AG10803 (cell line): ENCODE measurements at regions not wholly inside any gene's neighbourhood (a gene's known extent, or its start where the extent isn't known, plus 50 kb on each side); places are given as distances from the start of the nearest gene placed in this dataset.

Experiments used
- DNase-seq: peaks from one replicate; pipeline ENCODE4 v3.0.0; 2010; ENCODE audit warnings: low read depth
- H3K4me3 ChIP-seq: 2 replicates; pipeline ENCODE4 v1.5.1; 2011; ENCODE audit warnings: mild to moderate bottlenecking, low read length, control low read depth
- TF ChIP-seq, protein P1 (sequence below): conservative IDR thresholded peaks from 2 replicates; pipeline ENCODE4 v1.5.1; 2011; ENCODE audit warnings: mild to moderate bottlenecking, low read length, control low read depth, inconsistent platforms

GRCh38 chr3:8283193-8283592 lies 218.4 kb upstream of the LMCD1 start:
- DNase-seq, result no peak
- no peak overlapping the region for H3K4me3 ChIP-seq
- TF ChIP-seq, protein P1, sequence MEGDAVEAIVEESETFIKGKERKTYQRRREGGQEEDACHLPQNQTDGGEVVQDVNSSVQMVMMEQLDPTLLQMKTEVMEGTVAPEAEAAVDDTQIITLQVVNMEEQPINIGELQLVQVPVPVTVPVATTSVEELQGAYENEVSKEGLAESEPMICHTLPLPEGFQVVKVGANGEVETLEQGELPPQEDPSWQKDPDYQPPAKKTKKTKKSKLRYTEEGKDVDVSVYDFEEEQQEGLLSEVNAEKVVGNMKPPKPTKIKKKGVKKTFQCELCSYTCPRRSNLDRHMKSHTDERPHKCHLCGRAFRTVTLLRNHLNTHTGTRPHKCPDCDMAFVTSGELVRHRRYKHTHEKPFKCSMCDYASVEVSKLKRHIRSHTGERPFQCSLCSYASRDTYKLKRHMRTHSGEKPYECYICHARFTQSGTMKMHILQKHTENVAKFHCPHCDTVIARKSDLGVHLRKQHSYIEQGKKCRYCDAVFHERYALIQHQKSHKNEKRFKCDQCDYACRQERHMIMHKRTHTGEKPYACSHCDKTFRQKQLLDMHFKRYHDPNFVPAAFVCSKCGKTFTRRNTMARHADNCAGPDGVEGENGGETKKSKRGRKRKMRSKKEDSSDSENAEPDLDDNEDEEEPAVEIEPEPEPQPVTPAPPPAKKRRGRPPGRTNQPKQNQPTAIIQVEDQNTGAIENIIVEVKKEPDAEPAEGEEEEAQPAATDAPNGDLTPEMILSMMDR, result no peak

DNA sequence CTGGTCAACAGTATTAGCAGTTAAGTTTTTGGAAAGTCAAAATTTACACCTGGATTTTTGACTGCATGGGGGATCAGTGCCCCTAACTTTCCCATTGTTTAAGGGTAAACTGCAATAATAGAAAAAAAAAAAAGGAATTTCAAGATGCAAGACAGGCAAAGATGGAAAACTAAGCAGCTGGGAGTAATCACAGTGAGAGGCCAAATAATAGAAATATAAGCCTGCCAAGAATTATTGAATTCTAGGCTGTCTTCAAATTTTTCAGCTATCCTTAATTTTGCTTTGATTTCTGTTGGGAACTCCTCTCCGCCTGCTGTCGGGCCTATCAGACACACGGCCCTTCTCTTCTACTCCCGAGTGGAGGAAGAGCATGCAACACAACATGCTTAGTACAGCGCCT lies 215.5 kb upstream of the LMCD1 start:
- DNase-seq, result no peak
- TF ChIP-seq, protein P1, result no peak
- no peak overlapping the region for H3K4me3 ChIP-seq

GRCh38 chr3:8286749-8287148 lies 214.9 kb upstream of the LMCD1 start:
- DNase-seq, result no peak
- TF ChIP-seq, protein P1, result no peak
- no peak overlapping the region for H3K4me3 ChIP-seq

DNA sequence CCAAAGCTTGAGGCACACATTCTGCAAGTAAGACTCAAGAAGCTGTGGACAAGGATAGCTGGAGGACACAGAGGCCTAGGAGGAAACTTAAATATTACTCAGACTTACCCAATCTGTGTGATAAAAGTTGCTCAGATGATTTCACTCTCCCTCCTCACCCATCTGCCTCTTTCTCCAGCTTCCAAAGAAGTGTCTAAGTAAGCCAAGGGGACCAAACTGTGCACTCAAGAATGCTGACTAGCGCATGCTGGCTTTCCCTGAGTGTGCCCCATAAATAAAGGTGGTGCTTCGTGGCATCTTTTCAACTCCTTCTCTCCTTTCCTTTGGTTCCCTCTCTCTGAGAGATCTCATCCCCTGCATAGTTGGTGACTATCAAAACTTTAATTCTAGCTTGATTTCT lies 211.0 kb upstream of the LMCD1 start:
- no peak overlapping the region for H3K4me3 ChIP-seq
- no peak for DNase-seq
- TF ChIP-seq, protein P1, result no peak

DNA sequence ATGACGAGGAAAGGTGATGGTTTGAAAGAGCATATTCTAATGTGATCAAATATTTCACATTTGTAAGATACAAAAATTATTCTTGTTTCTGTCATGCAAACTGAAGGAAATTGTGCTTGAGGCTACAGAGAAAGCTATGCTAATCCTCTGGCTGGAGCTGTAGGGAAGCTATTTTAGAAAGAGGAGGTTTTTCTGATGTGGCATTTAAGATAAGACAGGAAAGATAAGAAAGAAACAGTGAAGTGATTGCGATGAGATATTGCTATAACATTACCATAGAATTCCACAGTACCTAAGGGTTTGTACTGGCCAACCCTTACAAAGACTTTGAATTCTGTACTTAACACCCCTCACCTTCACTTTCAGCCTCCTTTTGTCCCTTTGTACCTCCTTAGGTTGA lies 205.2 kb upstream of the LMCD1 start:
- TF ChIP-seq, protein P1, result no peak
- DNase-seq, result no peak
- no peak overlapping the region for H3K4me3 ChIP-seq

- no peak overlapping the region for H3K4me3 ChIP-seq
- DNase-seq, result no peak
- TF ChIP-seq, protein P1, result no peak
Observed at GRCh38 chr3:8298021-8298954, 203.3 kb upstream of the LMCD1 start.
